Esophagus muscularis mucosa (tissue), 4 donors: ENCODE measurements at regions not wholly inside any gene's neighbourhood (a gene's known extent, or its start where the extent isn't known, plus 50 kb on each side); places are given as distances from the start of the nearest gene placed in this dataset.

ENCODE experiments used
- DNase-seq: peaks from one replicate; pipeline ENCODE4 v3.0.0-alpha.2; 2017; ENCODE audit errors: extremely low spot score
- H3K27ac ChIP-seq, 4 donors: fragments of 200-600 bp; sonication (generic); replicated peaks in 1 of 4; 1 replicate in 3 of 4; 2 replicates in 1 of 4; pipeline ENCODE4 v1.5.1; 2016 to 2019; ENCODE audit warnings: mild to moderate bottlenecking in 1 of 4
- H3K27me3 ChIP-seq, 4 donors: fragments of 200-600 bp; sonication (generic); one replicate each; pipeline versions ENCODE4 v1.5.1 to v1.6.0; 2016 to 2019
- H3K36me3 ChIP-seq, 4 donors: fragments of 200-600 bp; sonication (generic); one replicate each; pipeline ENCODE4 v1.5.1; 2016 to 2019
- H3K4me1 ChIP-seq, 4 donors: fragments of 200-600 bp; sonication (generic); one replicate each; pipeline ENCODE4 v1.5.1; 2016 to 2019
- H3K4me3 ChIP-seq, 4 donors: fragments of 200-600 bp; sonication (generic); 1 replicate in 2 of 4; 2 replicates in 2 of 4; pipeline ENCODE4 v1.5.1; 2016 to 2019; ENCODE audit warnings: mild to moderate bottlenecking in 4 of 4, moderate library complexity in 1 of 4
- H3K9me3 ChIP-seq, 4 donors: fragments of 200-600 bp; sonication (generic); 1 replicate in 3 of 4; 2 replicates in 1 of 4; pipeline ENCODE4 v1.5.1; 2016 to 2019
- EP300 ChIP-seq: sonication (generic); formaldehyde crosslinking; IDR thresholded peaks from one replicate; pipeline ENCODE4 v1.6.1; 2017; ENCODE audit warnings: antibody characterized with exemption
- POLR2A ChIP-seq: fragments of 450-650 bp; IDR thresholded peaks from one replicate; pipeline ENCODE4 v1.6.1; 2017; ENCODE audit warnings: antibody characterized with exemption, moderate library complexity, mild to moderate bottlenecking, low read depth
- POLR2AphosphoS5 ChIP-seq, 2 donors: sonication (generic); formaldehyde crosslinking; IDR thresholded peaks; one replicate each; pipeline ENCODE4 v1.6.1; 2017; ENCODE audit warnings: antibody characterized with exemption in 2 of 2
- WGBS: methylation state at CpG from one replicate; pipeline ENCODE4 v1.1.5; 2018; 5-methylcytosine and 5-hydroxymethylcytosine counted together
- intact Hi-C: fragments of 100-400 bp; cut with DNase I; formaldehyde crosslinking; loops from one replicate; pipeline ENCODE4 v1.15.1; 2023
- TF ChIP-seq, protein P1 (sequence below), 3 experiments: fragments of 200-600 bp in 2 of 3; fragments of 450-650 bp in 1 of 3; sonication (generic) in 2 of 3; IDR thresholded peaks; one replicate each; pipeline ENCODE4 v1.5.1; 2017 to 2019; ENCODE audit warnings: antibody characterized with exemption in 3 of 3, mild to moderate bottlenecking in 2 of 3, moderate library complexity in 1 of 3

DNA sequence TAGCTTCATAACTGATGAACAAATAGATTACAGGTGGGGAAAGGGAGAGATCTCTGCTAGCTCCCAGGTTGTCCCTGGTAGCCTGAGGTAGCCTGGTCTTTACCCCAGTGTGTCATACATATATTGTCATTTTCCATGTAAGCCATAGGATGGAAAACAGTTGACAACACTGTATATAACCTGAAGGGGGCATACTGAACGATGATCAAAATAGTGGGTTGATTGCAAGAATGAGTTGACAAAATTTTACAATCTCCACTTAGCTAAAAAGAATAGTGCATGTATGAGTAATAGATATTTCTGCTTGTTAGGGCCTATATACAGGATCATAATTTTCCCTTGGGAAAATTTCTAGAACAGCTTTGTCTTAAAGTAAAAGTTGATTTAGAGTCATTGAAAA lies 304.1 kb upstream of the HAND2 start:
- 79% methylated on average over 1 of the region's 1 CpG for WGBS
- Histone ChIP-seq H3K27ac (no peak overlapping the region), H3K4me3 (no peak overlapping the region), H3K4me1 (peaks cover 0 to 8% (median 4%) of the 10 kb centered on the region in 4 donors), H3K27me3 (no peaks in the 10 kb centered on the region), H3K9me3 (no peaks in the 10 kb centered on the region), H3K36me3 (no peaks in the 10 kb centered on the region)
- DNase-seq, result no peak
- intact Hi-C loops, result no loop called here
- TF ChIP-seq, protein P1, sequence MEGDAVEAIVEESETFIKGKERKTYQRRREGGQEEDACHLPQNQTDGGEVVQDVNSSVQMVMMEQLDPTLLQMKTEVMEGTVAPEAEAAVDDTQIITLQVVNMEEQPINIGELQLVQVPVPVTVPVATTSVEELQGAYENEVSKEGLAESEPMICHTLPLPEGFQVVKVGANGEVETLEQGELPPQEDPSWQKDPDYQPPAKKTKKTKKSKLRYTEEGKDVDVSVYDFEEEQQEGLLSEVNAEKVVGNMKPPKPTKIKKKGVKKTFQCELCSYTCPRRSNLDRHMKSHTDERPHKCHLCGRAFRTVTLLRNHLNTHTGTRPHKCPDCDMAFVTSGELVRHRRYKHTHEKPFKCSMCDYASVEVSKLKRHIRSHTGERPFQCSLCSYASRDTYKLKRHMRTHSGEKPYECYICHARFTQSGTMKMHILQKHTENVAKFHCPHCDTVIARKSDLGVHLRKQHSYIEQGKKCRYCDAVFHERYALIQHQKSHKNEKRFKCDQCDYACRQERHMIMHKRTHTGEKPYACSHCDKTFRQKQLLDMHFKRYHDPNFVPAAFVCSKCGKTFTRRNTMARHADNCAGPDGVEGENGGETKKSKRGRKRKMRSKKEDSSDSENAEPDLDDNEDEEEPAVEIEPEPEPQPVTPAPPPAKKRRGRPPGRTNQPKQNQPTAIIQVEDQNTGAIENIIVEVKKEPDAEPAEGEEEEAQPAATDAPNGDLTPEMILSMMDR (IDR thresholded peaks at IDR 0.05), result no peak
- no peak for TF ChIP-seq POLR2A
- TF ChIP-seq EP300, result no peak
- no peak for TF ChIP-seq POLR2AphosphoS5 (IDR thresholded peaks at IDR 0.05)

DNA sequence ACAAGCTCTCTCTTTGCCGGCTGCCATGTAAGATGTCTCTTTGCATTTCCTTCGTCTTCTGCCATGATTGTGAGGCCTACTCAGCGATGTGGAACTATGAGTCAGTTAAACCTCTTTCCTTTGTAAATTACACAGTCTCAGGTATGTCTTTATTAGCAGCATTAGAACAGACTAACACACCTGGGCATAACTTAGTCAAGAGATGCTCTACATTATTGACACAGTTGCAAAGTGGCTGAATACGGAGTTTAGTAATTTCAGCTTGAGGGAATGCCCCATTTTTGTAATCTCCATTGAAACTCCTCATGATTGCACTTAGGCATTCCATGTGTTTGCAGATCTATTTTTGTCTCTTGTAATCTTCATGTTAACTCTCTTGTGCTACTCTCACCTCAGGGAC lies 299.5 kb upstream of the HAND2 start:
- TF ChIP-seq EP300 (no peak), POLR2AphosphoS5 (IDR thresholded peaks at IDR 0.05) (no peak), POLR2A (no peak)
- TF ChIP-seq, protein P1 (IDR thresholded peaks at IDR 0.05), result no peak
- H3K27me3 ChIP-seq, result no peaks in the 10 kb centered on the region
- H3K4me1 ChIP-seq, result no peaks in the 10 kb centered on the region
- no peak for DNase-seq
- intact Hi-C loops, result no loop called here
- no peak overlapping the region for H3K4me3 ChIP-seq
- no peaks in the 10 kb centered on the region for H3K36me3 ChIP-seq
- no peak overlapping the region for H3K27ac ChIP-seq
- WGBS, result 93% methylated on average over 4 of the region's 4 CpGs
- H3K9me3 ChIP-seq, result no peaks in the 10 kb centered on the region

DNA sequence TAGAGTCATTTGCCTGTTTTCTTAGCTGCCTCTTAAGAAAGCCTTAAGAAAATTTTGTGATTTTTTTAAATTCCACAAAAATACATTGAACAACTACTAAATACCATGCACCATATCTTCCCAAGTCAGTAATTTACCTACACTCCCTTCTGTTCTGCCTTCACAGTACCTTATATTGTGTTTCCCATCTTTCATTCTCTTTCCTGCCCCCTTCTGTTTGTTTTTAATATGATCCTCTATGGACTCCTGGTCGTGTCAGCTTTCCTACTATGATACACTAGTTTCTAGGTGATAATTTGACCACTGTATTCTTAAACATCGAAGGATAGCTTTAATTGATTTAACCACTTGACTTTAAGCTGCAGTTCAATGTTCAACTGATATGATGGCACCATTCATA lies 297.7 kb upstream of the HAND2 start:
- no peak for DNase-seq
- intact Hi-C loops, result no loop called here
- Histone ChIP-seq H3K4me3 (no peak overlapping the region), H3K27me3 (no peaks in the 10 kb centered on the region), H3K9me3 (no peaks in the 10 kb centered on the region), H3K27ac (no peak overlapping the region), H3K36me3 (no peaks in the 10 kb centered on the region), H3K4me1 (no peaks in the 10 kb centered on the region)
- TF ChIP-seq POLR2A, result no peak
- TF ChIP-seq, protein P1 (IDR thresholded peaks at IDR 0.05), result no peak
- no peak for TF ChIP-seq EP300
- no peak for TF ChIP-seq POLR2AphosphoS5 (IDR thresholded peaks at IDR 0.05)
- WGBS, result 72% methylated on average over 2 of the region's 2 CpGs

DNA sequence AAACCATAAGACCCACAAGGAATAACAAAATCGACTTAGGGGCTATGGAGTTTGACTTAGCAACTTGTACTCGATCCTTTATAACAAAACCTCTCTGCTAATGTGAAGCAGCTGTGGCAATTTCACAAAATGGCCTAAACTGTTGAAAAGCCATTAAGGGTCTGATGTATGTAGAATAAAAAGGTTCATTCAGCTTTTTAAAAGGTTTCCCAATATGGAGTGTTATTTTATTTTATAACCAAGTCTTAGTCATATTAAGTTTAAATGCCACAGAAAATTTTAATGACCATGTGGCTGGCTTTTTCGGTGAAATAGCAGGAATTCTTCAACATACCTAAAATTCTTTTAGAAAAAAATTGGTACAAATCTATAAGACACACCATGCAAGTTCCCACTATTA lies 291.8 kb upstream of the HAND2 start:
- Histone ChIP-seq H3K27me3 (no peaks in the 10 kb centered on the region), H3K27ac (no peak overlapping the region), H3K4me3 (no peak overlapping the region), H3K4me1 (no peaks in the 10 kb centered on the region), H3K9me3 (no peaks in the 10 kb centered on the region), H3K36me3 (no peaks in the 10 kb centered on the region)
- intact Hi-C loops, result no loop called here
- TF ChIP-seq, protein P1 (IDR thresholded peaks at IDR 0.05), result no peak
- TF ChIP-seq POLR2A, result no peak
- 72% methylated on average over 3 of the region's 3 CpGs for WGBS
- DNase-seq, result no peak

DNA sequence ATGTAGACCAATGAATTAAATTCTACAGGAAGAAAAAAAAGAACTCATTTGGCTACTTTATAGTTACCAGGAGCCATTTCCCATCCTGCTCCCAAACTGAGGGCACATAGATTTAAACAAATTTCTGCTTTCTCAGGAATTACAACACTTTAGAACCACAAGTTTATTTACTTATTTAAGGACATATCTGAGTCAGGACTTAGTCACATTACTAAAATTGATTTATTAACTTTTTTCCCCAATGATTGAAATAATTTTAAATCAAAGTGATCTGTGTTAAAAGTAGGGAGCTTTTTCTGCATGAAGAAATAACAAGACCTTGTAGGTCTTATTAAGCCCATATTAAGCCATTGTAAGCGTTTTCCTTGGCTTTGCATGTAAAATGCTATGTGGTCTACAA lies 291.0 kb upstream of the HAND2 start:
- no peaks in the 10 kb centered on the region for H3K27me3 ChIP-seq
- H3K4me3 ChIP-seq, result no peak overlapping the region
- no peak overlapping the region for H3K27ac ChIP-seq
- H3K36me3 ChIP-seq, result no peaks in the 10 kb centered on the region
- TF ChIP-seq POLR2A (no peak), EP300 (no peak), POLR2AphosphoS5 (IDR thresholded peaks at IDR 0.05) (no peak)
- TF ChIP-seq, protein P1 (IDR thresholded peaks at IDR 0.05), result no peak
- DNase-seq, result no peak
- H3K9me3 ChIP-seq, result no peaks in the 10 kb centered on the region
- H3K4me1 ChIP-seq, result no peaks in the 10 kb centered on the region
- WGBS, result 80% methylated on average over 1 of the region's 1 CpG
- intact Hi-C loops, result no loop called here
